Vagina (tissue), 2 donors: ENCODE measurements at regions not wholly inside any gene's neighbourhood (a gene's known extent, or its start where the extent isn't known, plus 50 kb on each side); places are given as distances from the start of the nearest gene placed in this dataset.

ENCODE experiments used
- POLR2AphosphoS5 ChIP-seq, 2 donors: sonication (generic); formaldehyde crosslinking; IDR thresholded peaks; one replicate each; pipeline ENCODE4 v1.9.0; 2017; ENCODE audit warnings: antibody characterized with exemption in 2 of 2, mild to moderate bottlenecking in 2 of 2, low read depth in 1 of 2; ENCODE audit not compliant: insufficient read depth in 1 of 2
- TF ChIP-seq, protein P1 (sequence below), 3 experiments: fragments of 450-650 bp in 2 of 3; fragments of 200-600 bp in 1 of 3; sonication (generic) in 1 of 3; IDR thresholded peaks; one replicate each; pipeline ENCODE4 v1.5.1; 2017 to 2019; ENCODE audit warnings: antibody characterized with exemption in 3 of 3, mild to moderate bottlenecking in 2 of 3, moderate library complexity in 2 of 3

GRCh38 chr14:36397357-36397756 lies 76.9 kb upstream of the MBIP start:
- TF ChIP-seq, protein P1, sequence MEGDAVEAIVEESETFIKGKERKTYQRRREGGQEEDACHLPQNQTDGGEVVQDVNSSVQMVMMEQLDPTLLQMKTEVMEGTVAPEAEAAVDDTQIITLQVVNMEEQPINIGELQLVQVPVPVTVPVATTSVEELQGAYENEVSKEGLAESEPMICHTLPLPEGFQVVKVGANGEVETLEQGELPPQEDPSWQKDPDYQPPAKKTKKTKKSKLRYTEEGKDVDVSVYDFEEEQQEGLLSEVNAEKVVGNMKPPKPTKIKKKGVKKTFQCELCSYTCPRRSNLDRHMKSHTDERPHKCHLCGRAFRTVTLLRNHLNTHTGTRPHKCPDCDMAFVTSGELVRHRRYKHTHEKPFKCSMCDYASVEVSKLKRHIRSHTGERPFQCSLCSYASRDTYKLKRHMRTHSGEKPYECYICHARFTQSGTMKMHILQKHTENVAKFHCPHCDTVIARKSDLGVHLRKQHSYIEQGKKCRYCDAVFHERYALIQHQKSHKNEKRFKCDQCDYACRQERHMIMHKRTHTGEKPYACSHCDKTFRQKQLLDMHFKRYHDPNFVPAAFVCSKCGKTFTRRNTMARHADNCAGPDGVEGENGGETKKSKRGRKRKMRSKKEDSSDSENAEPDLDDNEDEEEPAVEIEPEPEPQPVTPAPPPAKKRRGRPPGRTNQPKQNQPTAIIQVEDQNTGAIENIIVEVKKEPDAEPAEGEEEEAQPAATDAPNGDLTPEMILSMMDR (IDR thresholded peaks at IDR 0.05): no peak
- no peak for TF ChIP-seq POLR2AphosphoS5 (IDR thresholded peaks at IDR 0.05; ENCODE audit: insufficient read depth in 1 of 2, low read depth in 1 of 2)
